Endothelial cell (in vitro differentiated cells): ENCODE measurements at regions not wholly inside any gene's neighbourhood (a gene's known extent, or its start where the extent isn't known, plus 50 kb on each side); places are given as distances from the start of the nearest gene placed in this dataset.

Experiments
- DNase-seq: peaks from one replicate; pipeline ENCODE4 v3.0.0; 2021; ENCODE audit warnings: low spot score
- H3K27ac Mint-ChIP-seq: one replicate; pipeline ENCODE4 v1.8.0; 2021; ENCODE audit warnings: mixed read lengths, inconsistent platforms; ENCODE audit not compliant: unreplicated experiment
- H3K27me3 Mint-ChIP-seq: one replicate; pipeline ENCODE4 v1.8.0; 2021; ENCODE audit warnings: mild to moderate bottlenecking, moderate library complexity, mixed read lengths, inconsistent platforms; ENCODE audit not compliant: unreplicated experiment
- H3K36me3 Mint-ChIP-seq: one replicate; pipeline ENCODE4 v1.8.0; 2021; ENCODE audit warnings: mild to moderate bottlenecking, low read depth, mixed read lengths, inconsistent platforms; ENCODE audit not compliant: unreplicated experiment
- H3K4me1 Mint-ChIP-seq: one replicate; pipeline ENCODE4 v1.8.0; 2021; ENCODE audit warnings: mild to moderate bottlenecking, mixed read lengths, inconsistent platforms; ENCODE audit not compliant: unreplicated experiment
- H3K4me3 Mint-ChIP-seq: one replicate; pipeline ENCODE4 v1.8.0; 2021; ENCODE audit warnings: mild to moderate bottlenecking, mixed read lengths, inconsistent platforms; ENCODE audit not compliant: unreplicated experiment
- H3K9me3 Mint-ChIP-seq: one replicate; pipeline ENCODE4 v1.8.0; 2021; ENCODE audit warnings: mixed read lengths, inconsistent platforms; ENCODE audit not compliant: unreplicated experiment
- TF ChIP-seq, protein P1 (sequence below): fragments of 200-600 bp; sonication (generic); IDR thresholded peaks from one replicate; pipeline ENCODE4 v1.5.0; 2021; ENCODE audit warnings: antibody characterized with exemption; ENCODE audit not compliant: unreplicated experiment

DNA sequence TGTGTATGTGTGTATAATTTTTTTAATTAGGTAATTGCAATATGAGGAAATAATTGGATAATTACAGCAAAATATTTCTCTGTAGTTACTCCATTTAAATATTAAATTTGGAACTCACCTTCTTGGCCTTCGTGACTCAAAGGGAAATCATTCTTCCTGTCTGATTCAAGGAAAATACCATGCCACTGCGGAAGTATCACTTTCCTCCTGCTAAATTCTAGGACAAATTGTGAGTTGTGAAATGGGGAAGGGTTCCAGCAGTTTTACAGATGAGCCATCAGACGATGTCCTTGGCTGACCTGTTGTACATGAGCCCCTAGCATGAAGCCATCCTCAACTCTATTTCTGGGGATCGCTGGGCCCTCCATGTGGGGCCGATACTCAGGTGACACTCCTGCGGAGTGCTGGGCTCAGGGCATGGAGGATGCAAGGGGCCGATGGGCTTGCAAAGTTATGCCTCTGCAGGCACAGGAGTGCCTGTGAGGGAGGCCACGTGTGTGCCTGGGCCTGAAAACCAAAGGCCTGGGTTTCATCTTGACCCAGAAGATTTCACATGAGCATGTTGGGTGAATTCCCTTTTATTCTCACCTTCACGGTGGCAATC, 179.6 kb upstream of the TCERG1L start:
- H3K4me3 Mint-ChIP-seq = no peak overlapping the region
- TF ChIP-seq, protein P1, sequence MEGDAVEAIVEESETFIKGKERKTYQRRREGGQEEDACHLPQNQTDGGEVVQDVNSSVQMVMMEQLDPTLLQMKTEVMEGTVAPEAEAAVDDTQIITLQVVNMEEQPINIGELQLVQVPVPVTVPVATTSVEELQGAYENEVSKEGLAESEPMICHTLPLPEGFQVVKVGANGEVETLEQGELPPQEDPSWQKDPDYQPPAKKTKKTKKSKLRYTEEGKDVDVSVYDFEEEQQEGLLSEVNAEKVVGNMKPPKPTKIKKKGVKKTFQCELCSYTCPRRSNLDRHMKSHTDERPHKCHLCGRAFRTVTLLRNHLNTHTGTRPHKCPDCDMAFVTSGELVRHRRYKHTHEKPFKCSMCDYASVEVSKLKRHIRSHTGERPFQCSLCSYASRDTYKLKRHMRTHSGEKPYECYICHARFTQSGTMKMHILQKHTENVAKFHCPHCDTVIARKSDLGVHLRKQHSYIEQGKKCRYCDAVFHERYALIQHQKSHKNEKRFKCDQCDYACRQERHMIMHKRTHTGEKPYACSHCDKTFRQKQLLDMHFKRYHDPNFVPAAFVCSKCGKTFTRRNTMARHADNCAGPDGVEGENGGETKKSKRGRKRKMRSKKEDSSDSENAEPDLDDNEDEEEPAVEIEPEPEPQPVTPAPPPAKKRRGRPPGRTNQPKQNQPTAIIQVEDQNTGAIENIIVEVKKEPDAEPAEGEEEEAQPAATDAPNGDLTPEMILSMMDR = no peak
- no peak for DNase-seq
- H3K4me1 Mint-ChIP-seq = no peaks in the 10 kb centered on the region
- no peak overlapping the region for H3K27ac Mint-ChIP-seq
- H3K9me3 Mint-ChIP-seq = peaks cover 48% of the 10 kb centered on the region
- H3K36me3 Mint-ChIP-seq = peaks cover 9% of the 10 kb centered on the region
- peaks cover 9% of the 10 kb centered on the region for H3K27me3 Mint-ChIP-seq

DNA sequence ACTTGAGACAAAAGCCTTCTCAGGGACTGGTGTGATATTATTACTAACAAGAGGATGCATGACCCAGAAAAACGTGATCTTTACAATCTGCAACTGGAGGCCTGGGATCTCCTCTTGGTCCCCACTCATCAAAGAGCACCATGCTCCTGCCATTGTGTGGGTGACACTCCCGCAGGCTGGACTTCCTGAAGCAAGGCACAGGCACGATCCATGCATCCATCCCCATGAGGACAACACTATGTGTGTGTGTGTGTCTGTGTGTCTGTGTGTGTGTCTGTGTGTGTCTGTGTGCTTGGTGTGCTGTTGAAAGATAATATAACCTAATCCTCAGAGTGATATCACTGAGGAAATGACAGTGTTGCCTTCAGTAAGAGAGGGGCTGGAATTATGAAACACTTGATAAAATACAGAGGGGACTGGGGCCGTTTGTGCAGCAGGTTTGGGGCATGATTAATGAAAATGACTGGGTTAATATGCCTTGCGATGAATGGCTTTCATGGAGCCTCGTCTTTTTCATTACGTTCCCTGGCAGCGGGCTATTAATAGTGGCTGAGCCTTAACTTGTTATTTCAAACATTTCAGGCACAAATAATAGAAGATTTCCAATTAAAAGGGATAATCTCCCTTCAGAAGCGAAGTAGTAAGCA, 180.8 kb upstream of the TCERG1L start:
- no peaks in the 10 kb centered on the region for H3K4me1 Mint-ChIP-seq
- H3K9me3 Mint-ChIP-seq = peaks cover 47% of the 10 kb centered on the region
- H3K36me3 Mint-ChIP-seq = peaks cover 11% of the 10 kb centered on the region
- H3K27ac Mint-ChIP-seq = no peak overlapping the region
- no peak overlapping the region for H3K4me3 Mint-ChIP-seq
- DNase-seq = no peak
- TF ChIP-seq, protein P1 = no peak
- peaks cover 12% of the 10 kb centered on the region for H3K27me3 Mint-ChIP-seq

DNA sequence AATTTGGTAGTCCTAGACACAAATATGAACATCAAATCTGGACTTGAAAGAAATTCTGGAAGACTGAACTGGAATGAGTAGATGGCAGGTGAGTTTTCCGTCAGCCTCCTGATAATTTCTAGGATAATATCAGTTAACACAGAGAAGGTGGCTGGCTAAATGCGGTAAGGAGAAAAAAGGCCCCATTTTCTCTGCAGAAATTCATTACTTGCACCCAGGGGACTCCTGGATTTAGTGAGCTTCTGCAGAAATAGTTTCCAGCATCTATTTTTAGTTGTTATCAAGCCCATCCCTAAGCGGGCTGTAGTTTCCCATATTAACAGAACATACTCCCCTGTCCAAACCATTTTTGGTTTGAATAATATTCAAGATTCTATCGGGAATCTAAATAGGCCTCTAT, 181.9 kb upstream of the TCERG1L start:
- TF ChIP-seq, protein P1 = no peak
- peaks cover 15% of the 10 kb centered on the region for H3K36me3 Mint-ChIP-seq
- peaks cover 14% of the 10 kb centered on the region for H3K27me3 Mint-ChIP-seq
- H3K9me3 Mint-ChIP-seq = peaks cover 51% of the 10 kb centered on the region
- H3K4me3 Mint-ChIP-seq = no peak overlapping the region
- H3K27ac Mint-ChIP-seq = no peak overlapping the region
- no peaks in the 10 kb centered on the region for H3K4me1 Mint-ChIP-seq
- DNase-seq = no peak

DNA sequence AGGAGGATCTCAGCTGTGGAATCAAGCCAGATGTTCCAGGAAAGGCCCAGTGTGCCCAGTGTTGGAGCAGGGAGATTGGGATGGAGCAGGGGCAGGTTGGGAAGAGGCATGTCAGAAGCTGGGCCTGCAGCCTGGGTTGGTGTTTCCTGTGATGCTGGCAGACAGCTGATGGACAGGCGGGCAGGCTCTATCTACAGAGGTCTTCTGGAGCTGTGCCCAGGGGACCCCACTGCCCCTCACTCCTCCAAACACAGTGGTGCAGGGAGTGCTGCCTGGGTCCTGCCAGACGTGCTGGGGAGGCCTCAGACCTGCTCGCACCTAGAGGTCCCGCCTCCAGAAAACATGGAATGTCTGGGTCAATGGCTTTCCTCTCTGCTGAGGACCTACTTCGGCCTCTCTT, 182.9 kb upstream of the TCERG1L start:
- H3K36me3 Mint-ChIP-seq = peaks cover 15% of the 10 kb centered on the region
- DNase-seq = no peak
- no peak overlapping the region for H3K27ac Mint-ChIP-seq
- H3K4me1 Mint-ChIP-seq = no peaks in the 10 kb centered on the region
- H3K4me3 Mint-ChIP-seq = no peak overlapping the region
- peaks cover 53% of the 10 kb centered on the region for H3K9me3 Mint-ChIP-seq
- H3K27me3 Mint-ChIP-seq = peaks cover 14% of the 10 kb centered on the region
- TF ChIP-seq, protein P1 = no peak

DNA sequence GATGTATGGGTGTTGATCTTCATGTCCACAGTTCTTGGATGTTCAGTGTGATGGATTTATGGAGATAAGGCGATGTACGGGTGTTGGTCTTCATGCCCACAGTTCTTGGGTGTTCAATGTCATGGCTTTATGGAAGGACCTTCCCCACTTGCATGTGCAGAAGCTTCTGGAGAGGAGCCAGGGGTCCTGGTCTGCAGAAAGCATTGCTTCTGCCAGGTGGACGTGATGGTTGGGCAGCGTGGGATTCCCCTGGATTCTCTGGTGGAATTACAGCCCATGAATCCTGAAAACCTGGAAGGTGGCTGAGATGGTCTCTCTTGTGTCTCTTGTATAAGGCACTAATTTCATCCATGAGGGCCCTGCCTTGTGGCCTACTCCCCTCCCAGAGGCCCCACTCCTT, 183.7 kb upstream of the TCERG1L start:
- DNase-seq = no peak
- peak overlapping the region; percentile 1 for H3K4me3 Mint-ChIP-seq
- peaks cover 50% of the 10 kb centered on the region for H3K9me3 Mint-ChIP-seq
- H3K27ac Mint-ChIP-seq = no peak overlapping the region
- TF ChIP-seq, protein P1 = no peak
- H3K4me1 Mint-ChIP-seq = no peaks in the 10 kb centered on the region
- peaks cover 14% of the 10 kb centered on the region for H3K27me3 Mint-ChIP-seq
- H3K36me3 Mint-ChIP-seq = peaks cover 15% of the 10 kb centered on the region
